ENCODE measurements at regions not wholly inside any gene's neighbourhood (a gene's known extent, or its start where the extent isn't known, plus 50 kb on each side); places are given as distances from the start of the nearest gene placed in this dataset.

DNA sequence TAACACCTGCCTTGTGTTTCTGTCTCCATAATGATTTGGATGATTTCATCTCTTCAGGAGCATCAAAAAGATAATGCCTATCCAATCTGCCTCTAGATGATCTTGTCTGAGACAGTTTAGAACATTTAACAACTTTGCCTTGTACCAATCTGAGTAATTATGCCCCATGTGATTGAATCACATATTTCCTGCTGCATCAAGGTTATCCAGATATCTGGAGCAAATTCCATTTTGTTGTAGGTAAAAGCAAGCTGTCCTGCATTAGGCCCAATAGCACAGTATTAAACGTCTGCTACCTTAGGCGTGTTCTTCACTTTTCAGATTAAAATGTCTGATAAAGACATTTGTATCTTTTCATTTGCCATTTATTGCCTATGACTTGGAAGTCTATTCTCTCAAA, 54.1 kb upstream of the MARCHF11 start:
- TF ChIP-seq NFKBIZ (CRISPR knock-in tag; IDR thresholded peaks at IDR 0.05) (no peak), ZNF143 (CRISPR knock-in tag; IDR thresholded peaks at IDR 0.05) (no peak), POLR2AphosphoS5 (IDR thresholded peaks at IDR 0.05; ENCODE audit: low read depth, low read length) (no peak), PHB2 (IDR thresholded peaks at IDR 0.05; ENCODE audit: partially characterized antibody) (no peak), JUND (CRISPR knock-in tag; IDR thresholded peaks at IDR 0.05) (no peak), RXRA (CRISPR knock-in tag; IDR thresholded peaks at IDR 0.05) (no peak)
- TF ChIP-seq, protein P1, sequence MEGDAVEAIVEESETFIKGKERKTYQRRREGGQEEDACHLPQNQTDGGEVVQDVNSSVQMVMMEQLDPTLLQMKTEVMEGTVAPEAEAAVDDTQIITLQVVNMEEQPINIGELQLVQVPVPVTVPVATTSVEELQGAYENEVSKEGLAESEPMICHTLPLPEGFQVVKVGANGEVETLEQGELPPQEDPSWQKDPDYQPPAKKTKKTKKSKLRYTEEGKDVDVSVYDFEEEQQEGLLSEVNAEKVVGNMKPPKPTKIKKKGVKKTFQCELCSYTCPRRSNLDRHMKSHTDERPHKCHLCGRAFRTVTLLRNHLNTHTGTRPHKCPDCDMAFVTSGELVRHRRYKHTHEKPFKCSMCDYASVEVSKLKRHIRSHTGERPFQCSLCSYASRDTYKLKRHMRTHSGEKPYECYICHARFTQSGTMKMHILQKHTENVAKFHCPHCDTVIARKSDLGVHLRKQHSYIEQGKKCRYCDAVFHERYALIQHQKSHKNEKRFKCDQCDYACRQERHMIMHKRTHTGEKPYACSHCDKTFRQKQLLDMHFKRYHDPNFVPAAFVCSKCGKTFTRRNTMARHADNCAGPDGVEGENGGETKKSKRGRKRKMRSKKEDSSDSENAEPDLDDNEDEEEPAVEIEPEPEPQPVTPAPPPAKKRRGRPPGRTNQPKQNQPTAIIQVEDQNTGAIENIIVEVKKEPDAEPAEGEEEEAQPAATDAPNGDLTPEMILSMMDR (CRISPR knock-in tag; IDR thresholded peaks at IDR 0.05): no peak
- TF ChIP-seq, protein P2, sequence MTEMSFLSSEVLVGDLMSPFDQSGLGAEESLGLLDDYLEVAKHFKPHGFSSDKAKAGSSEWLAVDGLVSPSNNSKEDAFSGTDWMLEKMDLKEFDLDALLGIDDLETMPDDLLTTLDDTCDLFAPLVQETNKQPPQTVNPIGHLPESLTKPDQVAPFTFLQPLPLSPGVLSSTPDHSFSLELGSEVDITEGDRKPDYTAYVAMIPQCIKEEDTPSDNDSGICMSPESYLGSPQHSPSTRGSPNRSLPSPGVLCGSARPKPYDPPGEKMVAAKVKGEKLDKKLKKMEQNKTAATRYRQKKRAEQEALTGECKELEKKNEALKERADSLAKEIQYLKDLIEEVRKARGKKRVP (CRISPR knock-in tag; IDR thresholded peaks at IDR 0.05): no peak
- TF ChIP-seq, protein P3, sequence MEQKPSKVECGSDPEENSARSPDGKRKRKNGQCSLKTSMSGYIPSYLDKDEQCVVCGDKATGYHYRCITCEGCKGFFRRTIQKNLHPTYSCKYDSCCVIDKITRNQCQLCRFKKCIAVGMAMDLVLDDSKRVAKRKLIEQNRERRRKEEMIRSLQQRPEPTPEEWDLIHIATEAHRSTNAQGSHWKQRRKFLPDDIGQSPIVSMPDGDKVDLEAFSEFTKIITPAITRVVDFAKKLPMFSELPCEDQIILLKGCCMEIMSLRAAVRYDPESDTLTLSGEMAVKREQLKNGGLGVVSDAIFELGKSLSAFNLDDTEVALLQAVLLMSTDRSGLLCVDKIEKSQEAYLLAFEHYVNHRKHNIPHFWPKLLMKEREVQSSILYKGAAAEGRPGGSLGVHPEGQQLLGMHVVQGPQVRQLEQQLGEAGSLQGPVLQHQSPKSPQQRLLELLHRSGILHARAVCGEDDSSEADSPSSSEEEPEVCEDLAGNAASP (CRISPR knock-in tag; IDR thresholded peaks at IDR 0.05; ENCODE audit: borderline replicate concordance): no peak
